ENCODE measurements at regions not wholly inside any gene's neighbourhood (a gene's known extent, or its start where the extent isn't known, plus 50 kb on each side); places are given as distances from the start of the nearest gene placed in this dataset.

GRCh38 chr18:52288403-52289004 is 51.5 kb upstream of the DCC start:
- H3K27me3 ChIP-seq (ENCODE audit: insufficient read depth, low read length), result no peaks in the 10 kb centered on the region
- no peak overlapping the region for H3K27ac ChIP-seq (ENCODE audit: low read depth, low read length)
- H3K4me3 ChIP-seq (ENCODE audit: low read length), result no peak overlapping the region
- 39% methylated on average over 7 of the region's 7 CpGs for WGBS
- no peaks in the 10 kb centered on the region for H3K36me3 ChIP-seq (ENCODE audit: insufficient read depth, low read length)
- no peak overlapping the region for H3K9ac ChIP-seq (ENCODE audit: low read depth, low read length)
- H3K9me3 ChIP-seq (ENCODE audit: insufficient read depth, low read depth, low read length), result no peaks in the 10 kb centered on the region
- peaks cover 21% of the 10 kb centered on the region for H3K4me1 ChIP-seq (ENCODE audit: insufficient read depth, low read length)

- peaks cover 21% of the 10 kb centered on the region for H3K4me1 ChIP-seq (ENCODE audit: insufficient read depth, low read length)
- no peak overlapping the region for H3K27ac ChIP-seq (ENCODE audit: low read depth, low read length)
- no peaks in the 10 kb centered on the region for H3K36me3 ChIP-seq (ENCODE audit: insufficient read depth, low read length)
- no peak overlapping the region for H3K4me3 ChIP-seq (ENCODE audit: low read length)
- WGBS, result 100% methylated on average over 1 of the region's 1 CpG
- H3K9ac ChIP-seq (ENCODE audit: low read depth, low read length), result no peak overlapping the region
- no peaks in the 10 kb centered on the region for H3K27me3 ChIP-seq (ENCODE audit: insufficient read depth, low read length)
- no peaks in the 10 kb centered on the region for H3K9me3 ChIP-seq (ENCODE audit: insufficient read depth, low read depth, low read length)
These were observed 50.6 kb upstream of the DCC start for GRCh38 chr18:52289392-52289791.
